ENCODE measurements at regions not wholly inside any gene's neighbourhood (a gene's known extent, or its start where the extent isn't known, plus 50 kb on each side); places are given as distances from the start of the nearest gene placed in this dataset.

- no peak for TF ChIP-seq TSHZ2 (CRISPR knock-in tag; IDR thresholded peaks at IDR 0.05)
- TF ChIP-seq ZC3H10 (CRISPR knock-in tag; IDR thresholded peaks at IDR 0.05): no peak
- TF ChIP-seq GLIS3 (CRISPR knock-in tag; IDR thresholded peaks at IDR 0.05): no peak
- TF ChIP-seq ZFP3 (CRISPR knock-in tag; IDR thresholded peaks at IDR 0.05): no peak
- TF ChIP-seq SNAI2 (CRISPR knock-in tag; IDR thresholded peaks at IDR 0.05): no peak
- TF ChIP-seq ESRRG (CRISPR knock-in tag; IDR thresholded peaks at IDR 0.05): no peak
- no peak for TF ChIP-seq TOX (CRISPR knock-in tag; IDR thresholded peaks at IDR 0.05; ENCODE audit: borderline replicate concordance)
Measured at GRCh38 chr5:29389993-29390392, 1803.5 kb upstream of the CDH6 start (continued).

- no peak for ATAC-seq
- TF ChIP-seq CREB5 (CRISPR knock-in tag; IDR thresholded peaks at IDR 0.05; ENCODE audit: low read depth): no peak
- no peak for TF ChIP-seq TCF4 (CRISPR knock-in tag; IDR thresholded peaks at IDR 0.05; ENCODE audit: borderline replicate concordance)
- TF ChIP-seq ZFP30 (CRISPR knock-in tag; IDR thresholded peaks at IDR 0.05): no peak
- no peak for TF ChIP-seq GLIS3 (CRISPR knock-in tag; IDR thresholded peaks at IDR 0.05)
- TF ChIP-seq TOX (CRISPR knock-in tag; IDR thresholded peaks at IDR 0.05; ENCODE audit: borderline replicate concordance): no peak
- TF ChIP-seq PPARA (CRISPR knock-in tag; IDR thresholded peaks at IDR 0.05; ENCODE audit: borderline replicate concordance): no peak
- TF ChIP-seq PATZ1 (CRISPR knock-in tag; IDR thresholded peaks at IDR 0.05; ENCODE audit: borderline replicate concordance): no peak
- no peak for TF ChIP-seq CSDC2 (CRISPR knock-in tag; IDR thresholded peaks at IDR 0.05)
- no peak for TF ChIP-seq POU6F1 (CRISPR knock-in tag; IDR thresholded peaks at IDR 0.05; ENCODE audit: borderline replicate concordance, low read depth)
- no peak for TF ChIP-seq CSRNP3 (CRISPR knock-in tag; IDR thresholded peaks at IDR 0.05)
- TF ChIP-seq BACH2 (CRISPR knock-in tag; IDR thresholded peaks at IDR 0.05; ENCODE audit: borderline replicate concordance): no peak
- TF ChIP-seq ARNTL (CRISPR knock-in tag; IDR thresholded peaks at IDR 0.05; ENCODE audit: borderline replicate concordance, low read depth): no peak
- no peak for TF ChIP-seq RARB (CRISPR knock-in tag; IDR thresholded peaks at IDR 0.05)
- no peak for TF ChIP-seq ESRRG (CRISPR knock-in tag; IDR thresholded peaks at IDR 0.05)
- no peak for TF ChIP-seq ZNF70 (CRISPR knock-in tag; IDR thresholded peaks at IDR 0.05)
- TF ChIP-seq SNAI2 (CRISPR knock-in tag; IDR thresholded peaks at IDR 0.05): no peak
- no peak for TF ChIP-seq OSR1 (CRISPR knock-in tag; IDR thresholded peaks at IDR 0.05)
- TF ChIP-seq ISL1 (CRISPR knock-in tag; IDR thresholded peaks at IDR 0.05): no peak
Measured at GRCh38 chr5:29387384-29387783, 1806.1 kb upstream of the CDH6 start.

- no peak for TF ChIP-seq PPARA (CRISPR knock-in tag; IDR thresholded peaks at IDR 0.05; ENCODE audit: borderline replicate concordance)
- no peak for TF ChIP-seq RARB (CRISPR knock-in tag; IDR thresholded peaks at IDR 0.05)
- no peak for TF ChIP-seq BACH2 (CRISPR knock-in tag; IDR thresholded peaks at IDR 0.05; ENCODE audit: borderline replicate concordance)
- no peak for TF ChIP-seq CSRNP3 (CRISPR knock-in tag; IDR thresholded peaks at IDR 0.05)
- TF ChIP-seq PATZ1 (CRISPR knock-in tag; IDR thresholded peaks at IDR 0.05; ENCODE audit: borderline replicate concordance): no peak
- no peak for TF ChIP-seq ISL1 (CRISPR knock-in tag; IDR thresholded peaks at IDR 0.05)
- TF ChIP-seq TOX (CRISPR knock-in tag; IDR thresholded peaks at IDR 0.05; ENCODE audit: borderline replicate concordance): no peak
- no peak for TF ChIP-seq TCF4 (CRISPR knock-in tag; IDR thresholded peaks at IDR 0.05; ENCODE audit: borderline replicate concordance)
- TF ChIP-seq ZFP3 (CRISPR knock-in tag; IDR thresholded peaks at IDR 0.05): no peak
- ATAC-seq: peak; percentile 92
Measured at GRCh38 chr5:29382780-29383179, 1810.7 kb upstream of the CDH6 start.

Measured in SK-N-SH treated with all-trans-retinoic acid at 6 μM for 48 hours (cell line).